Neural cell (in vitro differentiated cells): ENCODE measurements at regions not wholly inside any gene's neighbourhood (a gene's known extent, or its start where the extent isn't known, plus 50 kb on each side); places are given as distances from the start of the nearest gene placed in this dataset.

Experiments used
- H2AFZ ChIP-seq: fragments of 200-600, 300-800 bp; sonication (generic), shearing (Covaris generic); 2 replicates; pipeline ENCODE4 v1.6.0; 2014; ENCODE audit warnings: low read depth, mild to moderate bottlenecking, antibody characterized with exemption, low read length, moderate library complexity
- H3F3A ChIP-seq: fragments of 200-600 bp; shearing (Covaris generic); 2 replicates; pipeline ENCODE4 v1.6.1; 2016; ENCODE audit warnings: mild to moderate bottlenecking, moderate library complexity, mixed read lengths, antibody characterized with exemption, low read length; ENCODE audit not compliant: insufficient read depth, poor library complexity, severe bottlenecking
- H3K27ac ChIP-seq: fragments of 200-600, 300-800 bp; sonication (generic), shearing (Covaris generic); 2 replicates; pipeline ENCODE4 v1.5.1; 2014; ENCODE audit warnings: mild to moderate bottlenecking, low read length, moderate library complexity
- H3K27me3 ChIP-seq: fragments of 300-800, 200-600 bp; sonication (generic), shearing (Covaris generic); 2 replicates; pipeline ENCODE4 v1.6.0; 2014; ENCODE audit warnings: mild to moderate bottlenecking, low read depth, low read length, moderate library complexity; ENCODE audit not compliant: insufficient read depth
- H3K36me3 ChIP-seq: fragments of 300-800, 200-600 bp; sonication (generic), shearing (Covaris generic); 2 replicates; pipeline ENCODE4 v1.5.1; 2014; ENCODE audit warnings: mild to moderate bottlenecking, antibody characterized with exemption, low read length, moderate library complexity; ENCODE audit not compliant: insufficient read depth
- H3K4me2 ChIP-seq: fragments of 300-800, 200-600 bp; sonication (generic), shearing (Covaris generic); 2 replicates; pipeline ENCODE4 v1.6.0; 2014; ENCODE audit warnings: mild to moderate bottlenecking, low read length
- H3K4me3 ChIP-seq: fragments of 300-800, 200-600 bp; sonication (generic), shearing (Covaris generic); 2 replicates; pipeline ENCODE4 v1.5.1; 2014; ENCODE audit warnings: mild to moderate bottlenecking, low read length, moderate library complexity
- H3K79me2 ChIP-seq: fragments of 200-600 bp; shearing (Covaris generic); replicated peaks from 2 replicates; pipeline ENCODE4 v1.6.0; 2014; ENCODE audit warnings: mild to moderate bottlenecking, low read length, moderate library complexity; ENCODE audit not compliant: insufficient read depth
- H3K9ac ChIP-seq: fragments of 300-800, 200-600 bp; sonication (generic), shearing (Covaris generic); 2 replicates; pipeline ENCODE4 v1.6.1; 2016; ENCODE audit warnings: mild to moderate bottlenecking, low read length, mixed read lengths
- H3K9me2 ChIP-seq: fragments of 200-600 bp; shearing (Covaris generic); 2 replicates; pipeline ENCODE4 v1.6.1; 2016; ENCODE audit warnings: mild to moderate bottlenecking, low read length, mixed read lengths; ENCODE audit not compliant: insufficient read depth
- H3K9me3 ChIP-seq: fragments of 200-600, 300-800 bp; sonication (generic), shearing (Covaris generic); 2 replicates; pipeline ENCODE4 v1.6.1; 2016; ENCODE audit warnings: mild to moderate bottlenecking, mixed run types, low read length, moderate library complexity, mixed read lengths
- H4K20me1 ChIP-seq: fragments of 200-600 bp; shearing (Covaris generic); 2 replicates; pipeline ENCODE4 v1.6.1; 2016; ENCODE audit warnings: mild to moderate bottlenecking, mixed run types; ENCODE audit not compliant: insufficient read depth
- CTCF ChIP-seq: fragments of 450-650 bp; IDR thresholded peaks from 2 replicates; pipeline ENCODE4 v1.5.1; 2014; ENCODE audit warnings: antibody characterized with exemption, mild to moderate bottlenecking, moderate library complexity; ENCODE audit not compliant: poor library complexity, severe bottlenecking
- EP300 ChIP-seq: fragments of 450-650 bp; conservative IDR thresholded peaks from 2 replicates; pipeline ENCODE4 v1.6.1; 2014; ENCODE audit warnings: antibody characterized with exemption, mild to moderate bottlenecking, moderate library complexity; ENCODE audit not compliant: poor library complexity, severe bottlenecking
- EZH2 ChIP-seq: fragments of 200-600, 300-800 bp; shearing (Covaris generic), sonication (generic); IDR thresholded peaks from 2 replicates; pipeline ENCODE4 v1.6.1; 2014; ENCODE audit warnings: antibody characterized with exemption, low read length, borderline replicate concordance, mild to moderate bottlenecking; ENCODE audit not compliant: insufficient read depth, poor library complexity, severe bottlenecking
- MXI1 ChIP-seq: fragments of 450-650 bp; conservative IDR thresholded peaks from 2 replicates; pipeline ENCODE4 v1.6.1; 2014; ENCODE audit warnings: antibody characterized with exemption, mild to moderate bottlenecking; ENCODE audit not compliant: poor library complexity, severe bottlenecking
- POLR2AphosphoS5 ChIP-seq: IDR thresholded peaks from 2 replicates; pipeline ENCODE4 v1.6.1; 2012
- RAD21 ChIP-seq: fragments of 450-650 bp; conservative IDR thresholded peaks from 2 replicates; pipeline ENCODE4 v1.6.1; 2014; ENCODE audit warnings: antibody characterized with exemption, mild to moderate bottlenecking, moderate library complexity
- REST ChIP-seq: IDR thresholded peaks from 2 replicates; pipeline ENCODE4 v1.6.1; 2012; ENCODE audit warnings: borderline replicate concordance
- SMC3 ChIP-seq: fragments of 450-650 bp; conservative IDR thresholded peaks from 2 replicates; pipeline ENCODE4 v1.6.1; 2014; ENCODE audit warnings: antibody characterized with exemption, mild to moderate bottlenecking, moderate library complexity; ENCODE audit not compliant: poor library complexity
- TAF1 ChIP-seq: IDR thresholded peaks from 2 replicates; pipeline ENCODE4 v1.6.1; 2012; ENCODE audit warnings: low read depth

GRCh38 chr2:66233981-66234380, 200.9 kb upstream of the MEIS1 start:
- no peak overlapping the region for H2AFZ ChIP-seq
- no peaks in the 10 kb centered on the region for H3K36me3 ChIP-seq
- no peak overlapping the region for H3K9ac ChIP-seq
- no peaks in the 10 kb centered on the region for H3K9me3 ChIP-seq
- H3F3A ChIP-seq = no peaks in the 10 kb centered on the region
- no peak overlapping the region for H3K4me2 ChIP-seq
- H3K4me3 ChIP-seq = no peak overlapping the region
- H3K27ac ChIP-seq = no peak overlapping the region
- no peaks in the 10 kb centered on the region for H4K20me1 ChIP-seq
- no peak for TF ChIP-seq REST
- no peak for TF ChIP-seq EP300
- no peak for TF ChIP-seq POLR2AphosphoS5
- no peak for TF ChIP-seq EZH2
- TF ChIP-seq SMC3 = no peak
- no peak for TF ChIP-seq RAD21
- TF ChIP-seq MXI1 = no peak
- no peak for TF ChIP-seq CTCF
- no peak for TF ChIP-seq TAF1
- no peaks in the 10 kb centered on the region for H3K27me3 ChIP-seq
- H3K9me2 ChIP-seq = no peaks in the 10 kb centered on the region
- no peaks in the 10 kb centered on the region for H3K79me2 ChIP-seq

- Histone ChIP-seq H3K9me2 (no peaks in the 10 kb centered on the region), H3K4me3 (no peak overlapping the region), H3K27me3 (no peaks in the 10 kb centered on the region), H3K79me2 (no peaks in the 10 kb centered on the region), H3K27ac (no peak overlapping the region), H3F3A (no peaks in the 10 kb centered on the region), H4K20me1 (no peaks in the 10 kb centered on the region), H3K4me2 (no peak overlapping the region), H3K36me3 (no peaks in the 10 kb centered on the region), H3K9me3 (no peaks in the 10 kb centered on the region), H3K9ac (no peak overlapping the region), H2AFZ (no peak overlapping the region)
- TF ChIP-seq RAD21 = no peak
- TF ChIP-seq TAF1 = no peak
Measured at GRCh38 chr2:66228128-66228547, 206.8 kb upstream of the MEIS1 start.

- Histone ChIP-seq H3K9me2 (no peaks in the 10 kb centered on the region), H2AFZ (no peak overlapping the region), H3K79me2 (no peaks in the 10 kb centered on the region), H3K27me3 (no peaks in the 10 kb centered on the region), H3K27ac (no peak overlapping the region), H3K36me3 (no peaks in the 10 kb centered on the region), H3K4me3 (no peak overlapping the region), H3F3A (no peaks in the 10 kb centered on the region), H3K9me3 (no peaks in the 10 kb centered on the region), H3K4me2 (no peak overlapping the region), H4K20me1 (no peaks in the 10 kb centered on the region), H3K9ac (no peak overlapping the region)
- TF ChIP-seq REST (no peak), MXI1 (no peak), TAF1 (no peak)
Measured at GRCh38 chr2:66217039-66217585, 217.8 kb upstream of the MEIS1 start.
